ENCODE measurements at regions not wholly inside any gene's neighbourhood (a gene's known extent, or its start where the extent isn't known, plus 50 kb on each side); places are given as distances from the start of the nearest gene placed in this dataset.

- Histone ChIP-seq H3K36me3 (no peaks in the 10 kb centered on the region), H3K4me3 (no peak overlapping the region), H3K27me3 (peaks cover 10% of the 10 kb centered on the region), H3K27ac (no peak overlapping the region), H3K4me1 (no peaks in the 10 kb centered on the region), H3K9me3 (no peaks in the 10 kb centered on the region)
- TF ChIP-seq POLR2AphosphoS5 (IDR thresholded peaks at IDR 0.05) (no peak), EP300 (IDR thresholded peaks at IDR 0.05) (no peak), POLR2A (IDR thresholded peaks at IDR 0.05) (no peak), CTCF (IDR thresholded peaks at IDR 0.05) (no peak)
- 76 to 80% methylated on average over 3 to 11 of the region's 11 CpGs for WGBS, 2 donors (ENCODE audit: low coverage in 1 of 2)
- ATAC-seq, result no peak
These were observed 105.2 kb upstream of the SOX1 start for GRCh38 chr13:111961651-111962192.

- no peaks in the 10 kb centered on the region for H3K9me3 ChIP-seq
- no peak overlapping the region for H3K27ac ChIP-seq
- peaks cover 14% of the 10 kb centered on the region for H3K27me3 ChIP-seq
- no peak for ATAC-seq
- 95% methylated on average over 12 of the region's 17 CpGs; no CpG with 5 or more reads in 1 of the 2 donors for WGBS, 2 donors (ENCODE audit: low coverage in 1 of 2)
- no peaks in the 10 kb centered on the region for H3K36me3 ChIP-seq
- no peak overlapping the region for H3K4me3 ChIP-seq
- no peaks in the 10 kb centered on the region for H3K4me1 ChIP-seq
- TF ChIP-seq POLR2AphosphoS5 (IDR thresholded peaks at IDR 0.05), result no peak
- TF ChIP-seq EP300 (IDR thresholded peaks at IDR 0.05), result no peak
- TF ChIP-seq CTCF (IDR thresholded peaks at IDR 0.05), result no peak
- no peak for TF ChIP-seq POLR2A (IDR thresholded peaks at IDR 0.05)
These were observed 104.5 kb upstream of the SOX1 start for GRCh38 chr13:111962431-111962891.

- peaks cover 16% of the 10 kb centered on the region for H3K27me3 ChIP-seq
- H3K4me1 ChIP-seq, result no peaks in the 10 kb centered on the region
- no peak for TF ChIP-seq POLR2A (IDR thresholded peaks at IDR 0.05)
- TF ChIP-seq POLR2AphosphoS5 (IDR thresholded peaks at IDR 0.05), result no peak
- TF ChIP-seq CTCF (IDR thresholded peaks at IDR 0.05), result no peak
- TF ChIP-seq EP300 (IDR thresholded peaks at IDR 0.05), result no peak
- no peak overlapping the region for H3K27ac ChIP-seq
- H3K4me3 ChIP-seq, result no peak overlapping the region
- H3K9me3 ChIP-seq, result no peaks in the 10 kb centered on the region
- no peaks in the 10 kb centered on the region for H3K36me3 ChIP-seq
- ATAC-seq, result no peak
- WGBS, 2 donors (ENCODE audit: low coverage in 1 of 2), result 80 to 91% methylated on average over 4 to 9 of the region's 13 CpGs
These were observed 103.9 kb upstream of the SOX1 start for GRCh38 chr13:111963031-111963430.

- ATAC-seq, result no peak
- 92 to 100% methylated on average over 3 to 10 of the region's 28 CpGs for WGBS, 2 donors (ENCODE audit: low coverage in 1 of 2)
- no peak overlapping the region for H3K27ac ChIP-seq
These were observed 102.4 kb upstream of the SOX1 start for GRCh38 chr13:111964411-111965035.

More at GRCh38 chr13:111964411-111965035, 102.4 kb upstream of the SOX1 start:
- no peak for TF ChIP-seq CTCF (IDR thresholded peaks at IDR 0.05)
- TF ChIP-seq EP300 (IDR thresholded peaks at IDR 0.05), result no peak
- no peak for TF ChIP-seq POLR2A (IDR thresholded peaks at IDR 0.05)
- no peak for TF ChIP-seq POLR2AphosphoS5 (IDR thresholded peaks at IDR 0.05)
- H3K4me1 ChIP-seq, result no peaks in the 10 kb centered on the region
- peaks cover 28% of the 10 kb centered on the region for H3K27me3 ChIP-seq
- H3K36me3 ChIP-seq, result no peaks in the 10 kb centered on the region
- H3K4me3 ChIP-seq, result no peak overlapping the region
- no peaks in the 10 kb centered on the region for H3K9me3 ChIP-seq

Data from gastroesophageal sphincter (tissue), 4 donors.